OCI-LY3 (cell line): ENCODE measurements at regions not wholly inside any gene's neighbourhood (a gene's known extent, or its start where the extent isn't known, plus 50 kb on each side); places are given as distances from the start of the nearest gene placed in this dataset.

Source experiments
- CTCF ChIP-seq: fragments of 200-600, 300-600 bp; sonication (generic); IDR thresholded peaks from 2 replicates; pipeline ENCODE4 v1.5.1; 2014; ENCODE audit warnings: antibody characterized with exemption, low read length, low read depth
- EZH2phosphoT487 ChIP-seq: fragments of 200-600 bp; shearing (Covaris generic); IDR thresholded peaks from 2 replicates; pipeline ENCODE4 v1.6.1; 2018; ENCODE audit warnings: antibody characterized with exemption, mixed run types, low read depth

GRCh38 chr5:3751846-3752245, 156.2 kb downstream of the IRX1 start:
- TF ChIP-seq EZH2phosphoT487 (no peak), CTCF (no peak)
